B cell (primary cell): ENCODE measurements at regions not wholly inside any gene's neighbourhood (a gene's known extent, or its start where the extent isn't known, plus 50 kb on each side); places are given as distances from the start of the nearest gene placed in this dataset.

Experiments
- ATAC-seq: fragments of 200-7000 bp; cut with Tn5 transposase; one replicate; pipeline ENCODE4 v1.10.0; 2021; ENCODE audit warnings: low read depth, mild to moderate bottlenecking, moderate number of reproducible peaks, moderate library complexity
- CTCF ChIA-PET: fragments of 350-600 bp; sonication (Branson Sonifier 250); formaldehyde crosslinking; loops from one replicate; lab custom pipeline; 2021; ENCODE audit warnings: antibody characterized with exemption, inconsistent platforms; lab: Charles Lee
- POLR2A ChIA-PET: fragments of 350-600 bp; sonication (Branson Sonifier 250); formaldehyde crosslinking; loops from one replicate; lab custom pipeline; 2021; ENCODE audit warnings: antibody characterized with exemption; lab: Charles Lee
- DNase-seq: peaks from one replicate; pipeline ENCODE4 v3.0.0; 2013
- H2AFZ ChIP-seq: 2 replicates; pipeline ENCODE4 v1.6.1; 2012; ENCODE audit warnings: mild to moderate bottlenecking, low read depth, low read length; ENCODE audit not compliant: insufficient read depth, poor library complexity, severe bottlenecking
- H3K27ac ChIP-seq, 2 donors: 1 replicate in 1 of 2; 2 replicates in 1 of 2; pipeline ENCODE4 v1.5.1; 2012 to 2013; ENCODE audit warnings: low read length in 2 of 2, mild to moderate bottlenecking in 2 of 2, moderate library complexity in 1 of 2
- H3K27me3 ChIP-seq, 4 experiments: fragments of 200-600 bp in 1 of 4; sonication (generic) in 1 of 4; replicated peaks in 1 of 4; 1 replicate in 2 of 4; 2 replicates in 2 of 4; pipeline versions ENCODE4 v1.6.1 to v1.7.0; 2013 to 2016; ENCODE audit warnings: low read length in 3 of 4, mild to moderate bottlenecking in 2 of 4, mixed read lengths in 1 of 4, moderate library complexity in 1 of 4; ENCODE audit not compliant: insufficient read depth in 4 of 4, control insufficient read depth in 3 of 4; ENCODE audit errors: control extremely low read depth in 1 of 4
- H3K36me3 ChIP-seq, 2 experiments: replicated peaks in 1 of 2; 1 replicate in 1 of 2; 2 replicates in 1 of 2; pipeline versions ENCODE4 v1.6.1 to v1.7.1; 2013; ENCODE audit warnings: low read length in 1 of 2; ENCODE audit not compliant: insufficient read depth in 2 of 2, control insufficient read depth in 1 of 2; ENCODE audit errors: control extremely low read depth in 1 of 2, extremely low read depth in 1 of 2
- H3K4me1 ChIP-seq, 2 donors: fragments of 200-600 bp in 1 of 2; sonication (generic) in 1 of 2; 1 replicate in 1 of 2; 2 replicates in 1 of 2; pipeline versions ENCODE4 v1.5.1 to v1.6.1; 2013 to 2017; ENCODE audit warnings: low read length in 2 of 2; ENCODE audit not compliant: control insufficient read depth in 2 of 2, insufficient read depth in 2 of 2
- H3K4me2 ChIP-seq: replicated peaks from 2 replicates; pipeline ENCODE3; 2012; ENCODE audit warnings: mild to moderate bottlenecking, low read depth, low read length; ENCODE audit not compliant: poor library complexity, severe bottlenecking
- H3K4me3 ChIP-seq, 5 experiments: fragments of 200-600 bp in 1 of 5; sonication (generic) in 1 of 5; 1 replicate in 3 of 5; 2 replicates in 2 of 5; pipeline versions ENCODE4 v1.5.1 to v1.7.0; 2011 to 2016; ENCODE audit warnings: low read length in 4 of 5, mild to moderate bottlenecking in 4 of 5, low read depth in 2 of 5, control low read depth in 1 of 5, moderate library complexity in 1 of 5; ENCODE audit not compliant: insufficient read depth in 1 of 5; ENCODE audit errors: control extremely low read depth in 1 of 5, extremely low read depth in 1 of 5
- H3K79me2 ChIP-seq: fragments of 200-600 bp; sonication (generic); one replicate; pipeline ENCODE4 v1.6.0; 2016; ENCODE audit warnings: low read length; ENCODE audit not compliant: control insufficient read depth, insufficient read depth
- H3K9ac ChIP-seq: fragments of 200-600 bp; sonication (generic); 2 replicates; pipeline ENCODE4 v1.6.1; 2017; ENCODE audit warnings: mild to moderate bottlenecking, low read length, moderate library complexity
- H3K9me3 ChIP-seq, 3 donors: one replicate each; pipeline versions ENCODE4 v1.6.1 to v1.7.1; 2013; ENCODE audit warnings: low read length in 2 of 3; ENCODE audit not compliant: control insufficient read depth in 2 of 3, insufficient read depth in 1 of 3; ENCODE audit errors: control extremely low read depth in 1 of 3
- H4K20me1 ChIP-seq: 2 replicates; pipeline ENCODE4 v1.6.0; 2012; ENCODE audit warnings: mild to moderate bottlenecking, low read length; ENCODE audit not compliant: insufficient read depth, control insufficient read depth, poor library complexity, severe bottlenecking
- H3K27ac Mint-ChIP-seq: one replicate; pipeline ENCODE4 v1.8.0; 2021; ENCODE audit warnings: mixed read lengths
- H3K27me3 Mint-ChIP-seq: one replicate; pipeline ENCODE4 v1.8.0; 2021; ENCODE audit warnings: mixed read lengths
- H3K4me1 Mint-ChIP-seq: one replicate; pipeline ENCODE4 v1.8.0; 2021; ENCODE audit warnings: mixed read lengths
- H3K4me3 Mint-ChIP-seq: one replicate; pipeline ENCODE4 v1.8.0; 2021; ENCODE audit warnings: mixed read lengths
- H3K9me3 Mint-ChIP-seq: one replicate; pipeline ENCODE4 v1.8.0; 2022; ENCODE audit warnings: mixed read lengths; ENCODE audit not compliant: insufficient read depth
- EZH2 ChIP-seq: IDR thresholded peaks from 2 replicates; pipeline ENCODE4 v1.6.1; 2012; ENCODE audit warnings: borderline replicate concordance, low read depth, mild to moderate bottlenecking, moderate library complexity, low read length; ENCODE audit not compliant: insufficient read depth, poor library complexity, severe bottlenecking
- WGBS: methylation state at CpG from one replicate; pipeline ENCODE4 v1.1.5; 2013; ENCODE audit warnings: missing lambda C conversion rate; ENCODE audit not compliant: insufficient coverage; 5-methylcytosine and 5-hydroxymethylcytosine counted together
- intact Hi-C: fragments of 100-400 bp; cut with micrococcal nuclease; formaldehyde crosslinking; loops from one replicate; pipeline ENCODE4 v1.10.0; 2022
- TF ChIP-seq, protein P1 (sequence below): fragments of 200-600 bp; IDR thresholded peaks from one replicate; pipeline ENCODE4 v1.8.0; 2022; ENCODE audit warnings: antibody characterized with exemption, mild to moderate bottlenecking

DNA sequence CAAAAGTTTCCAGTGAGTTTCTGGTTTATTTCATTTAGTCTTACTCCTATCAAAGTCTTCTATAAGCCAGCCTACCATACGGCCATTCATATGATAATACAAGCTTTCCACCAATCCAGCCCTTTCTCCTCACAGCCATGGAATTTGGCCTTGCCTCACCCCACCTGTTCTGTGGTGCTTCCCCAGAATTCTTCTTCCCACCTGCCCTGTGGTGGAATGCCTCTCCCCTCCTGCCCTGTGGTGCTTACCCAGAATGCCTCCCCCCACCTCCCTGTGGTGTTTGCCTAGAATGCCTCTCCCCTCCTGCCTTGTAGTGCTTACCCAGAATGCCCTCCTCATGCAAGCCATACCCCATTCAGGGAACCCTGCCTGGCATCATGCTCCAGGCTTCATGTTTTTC lies 90.3 kb upstream of the APC start:
- H3K27ac ChIP-seq = no peak overlapping the region
- no peaks in the 10 kb centered on the region for H3K4me1 Mint-ChIP-seq
- no peak overlapping the region for H3K4me2 ChIP-seq
- no peaks in the 10 kb centered on the region for H4K20me1 ChIP-seq
- ChIA-PET POLR2A (no interaction called here), CTCF (interaction anchor here (1.9 kb wide), 1 partner anchor 472 kb away, joined by 4 read pairs; no protein-coding TSS in a partner anchor)
- H3K4me3 Mint-ChIP-seq = no peak overlapping the region
- no peaks in the 10 kb centered on the region for H3K79me2 ChIP-seq
- H3K27me3 Mint-ChIP-seq = peaks cover 8% of the 10 kb centered on the region
- H3K36me3 ChIP-seq = no peaks in the 10 kb centered on the region
- WGBS = 100% methylated on average over 1 of the region's 1 CpG
- H3K9me3 Mint-ChIP-seq = no peaks in the 10 kb centered on the region
- H3K9ac ChIP-seq = no peak overlapping the region
- no peaks in the 10 kb centered on the region for H3K4me1 ChIP-seq
- TF ChIP-seq, protein P1, sequence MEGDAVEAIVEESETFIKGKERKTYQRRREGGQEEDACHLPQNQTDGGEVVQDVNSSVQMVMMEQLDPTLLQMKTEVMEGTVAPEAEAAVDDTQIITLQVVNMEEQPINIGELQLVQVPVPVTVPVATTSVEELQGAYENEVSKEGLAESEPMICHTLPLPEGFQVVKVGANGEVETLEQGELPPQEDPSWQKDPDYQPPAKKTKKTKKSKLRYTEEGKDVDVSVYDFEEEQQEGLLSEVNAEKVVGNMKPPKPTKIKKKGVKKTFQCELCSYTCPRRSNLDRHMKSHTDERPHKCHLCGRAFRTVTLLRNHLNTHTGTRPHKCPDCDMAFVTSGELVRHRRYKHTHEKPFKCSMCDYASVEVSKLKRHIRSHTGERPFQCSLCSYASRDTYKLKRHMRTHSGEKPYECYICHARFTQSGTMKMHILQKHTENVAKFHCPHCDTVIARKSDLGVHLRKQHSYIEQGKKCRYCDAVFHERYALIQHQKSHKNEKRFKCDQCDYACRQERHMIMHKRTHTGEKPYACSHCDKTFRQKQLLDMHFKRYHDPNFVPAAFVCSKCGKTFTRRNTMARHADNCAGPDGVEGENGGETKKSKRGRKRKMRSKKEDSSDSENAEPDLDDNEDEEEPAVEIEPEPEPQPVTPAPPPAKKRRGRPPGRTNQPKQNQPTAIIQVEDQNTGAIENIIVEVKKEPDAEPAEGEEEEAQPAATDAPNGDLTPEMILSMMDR = no peak
- no peak for TF ChIP-seq EZH2
- H3K27ac Mint-ChIP-seq = no peak overlapping the region
- H3K27me3 ChIP-seq = peaks cover 0 to 2% (median 0%) of the 10 kb centered on the region in 4 experiments
- DNase-seq (no peak), ATAC-seq (no peak)
- H3K9me3 ChIP-seq = no peaks in the 10 kb centered on the region
- H3K4me3 ChIP-seq = no peak overlapping the region
- intact Hi-C loops = no loop called here
- no peak overlapping the region for H2AFZ ChIP-seq

DNA sequence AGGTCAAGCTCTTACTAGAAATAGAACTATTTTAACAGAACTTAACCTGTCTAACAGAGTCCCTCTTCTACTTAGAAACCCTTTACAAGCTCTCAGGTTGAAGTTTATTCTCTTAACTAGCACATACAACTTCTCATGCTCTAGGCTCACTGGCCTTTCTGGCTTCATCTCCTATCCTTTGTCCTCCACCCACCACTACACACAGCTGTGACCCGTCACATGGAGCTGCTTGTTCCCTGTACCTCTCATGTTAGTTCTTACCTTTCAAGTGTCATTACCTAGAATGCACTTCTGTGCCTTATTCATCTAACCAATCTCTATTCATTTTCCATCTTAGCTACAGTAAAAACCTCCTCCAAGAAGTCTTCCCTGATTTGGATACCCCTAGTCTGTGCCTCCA lies 89.4 kb upstream of the APC start:
- no peaks in the 10 kb centered on the region for H3K9me3 ChIP-seq
- no peak overlapping the region for H3K4me3 ChIP-seq
- H2AFZ ChIP-seq = no peak overlapping the region
- H3K27me3 ChIP-seq = peaks cover 0 to 2% (median 0%) of the 10 kb centered on the region in 4 experiments
- no peaks in the 10 kb centered on the region for H3K79me2 ChIP-seq
- no peak overlapping the region for H3K4me3 Mint-ChIP-seq
- ATAC-seq = no peak
- no peak overlapping the region for H3K27ac ChIP-seq
- no peak overlapping the region for H3K4me2 ChIP-seq
- no peak overlapping the region for H3K9ac ChIP-seq
- H3K9me3 Mint-ChIP-seq = no peaks in the 10 kb centered on the region
- H3K4me1 ChIP-seq = no peaks in the 10 kb centered on the region
- WGBS = 100% methylated on average over 1 of the region's 1 CpG
- no peaks in the 10 kb centered on the region for H3K36me3 ChIP-seq
- peaks cover 8% of the 10 kb centered on the region for H3K27me3 Mint-ChIP-seq
- no peaks in the 10 kb centered on the region for H3K4me1 Mint-ChIP-seq
- H4K20me1 ChIP-seq = no peaks in the 10 kb centered on the region
- POLR2A ChIA-PET = interaction anchor here (0.6 kb wide), 1 partner anchor 23 kb away, joined by 5 read pairs; no protein-coding TSS in a partner anchor
- no peak for TF ChIP-seq EZH2
- TF ChIP-seq, protein P1 = no peak
- H3K27ac Mint-ChIP-seq = no peak overlapping the region
- no peak for DNase-seq
- intact Hi-C loops = no loop called here
- CTCF ChIA-PET = interaction anchor here (1.9 kb wide), 1 partner anchor 473 kb away, joined by 4 read pairs; no protein-coding TSS in a partner anchor
